Nucleus accumbens (tissue), 56 donors: ENCODE measurements at regions not wholly inside any gene's neighbourhood (a gene's known extent, or its start where the extent isn't known, plus 50 kb on each side); places are given as distances from the start of the nearest gene placed in this dataset.
"Not testable (repeated sequence)": the region's sequence is repeated elsewhere in the genome, so short reads cannot be mapped to it uniquely, and the experiment has no call there.

Experiments used
- DNase-seq, 56 donors: peaks; one replicate each; lab custom pipeline; 2025; lab: John Stamatoyannopoulos, UW

- DNase-seq = no peak
These were observed 178.3 kb upstream of the RFC3 start for GRCh38 chr13:33639626-33640080.

- no peak for DNase-seq
These were observed 177.1 kb upstream of the RFC3 start for GRCh38 chr13:33640832-33641231.

GRCh38 chr13:33642374-33643065 lies 175.4 kb upstream of the RFC3 start:
- DNase-seq = no peak

GRCh38 chr13:33644581-33645543 lies 173.1 kb upstream of the RFC3 start:
- no peak for DNase-seq

GRCh38 chr13:33645591-33646554 lies 172.1 kb upstream of the RFC3 start:
- no peak for DNase-seq

- no peak for DNase-seq
These were observed 168.6 kb upstream of the RFC3 start for GRCh38 chr13:33649212-33649878.

GRCh38 chr13:33651766-33652165 lies 166.2 kb upstream of the RFC3 start:
- DNase-seq = no peak

- no peak for DNase-seq
These were observed 160.7 kb upstream of the RFC3 start for GRCh38 chr13:33657274-33657673.

GRCh38 chr13:33659466-33659865 lies 158.5 kb upstream of the RFC3 start:
- DNase-seq = no peak

GRCh38 chr13:33659894-33660293 lies 158.1 kb upstream of the RFC3 start:
- no peak for DNase-seq

- DNase-seq = no peak
These were observed 155.6 kb upstream of the RFC3 start for GRCh38 chr13:33662392-33662791.

- DNase-seq = no peak
These were observed 152.2 kb upstream of the RFC3 start for GRCh38 chr13:33665626-33666175.

- DNase-seq = no peak
These were observed 146.4 kb upstream of the RFC3 start for GRCh38 chr13:33671560-33671959.

- DNase-seq = not testable (repeated sequence)
These were observed 145.9 kb upstream of the RFC3 start for GRCh38 chr13:33672022-33672421.

- peak in 20 of 56 donors; percentile 3 to 48 (median 10) for DNase-seq
These were observed 141.6 kb upstream of the RFC3 start for GRCh38 chr13:33676045-33676989.

GRCh38 chr13:33677215-33677614 lies 140.7 kb upstream of the RFC3 start:
- no peak for DNase-seq

GRCh38 chr13:33678084-33678483 lies 139.9 kb upstream of the RFC3 start:
- DNase-seq = no peak

GRCh38 chr13:33678906-33679657 lies 138.9 kb upstream of the RFC3 start:
- DNase-seq = peak in 29 of 56 donors; percentile 2 to 80 (median 28)
